ENCODE measurements at regions not wholly inside any gene's neighbourhood (a gene's known extent, or its start where the extent isn't known, plus 50 kb on each side); places are given as distances from the start of the nearest gene placed in this dataset.
"Not testable (repeated sequence)": the region's sequence is repeated elsewhere in the genome, so short reads cannot be mapped to it uniquely, and the experiment has no call there.

DNA sequence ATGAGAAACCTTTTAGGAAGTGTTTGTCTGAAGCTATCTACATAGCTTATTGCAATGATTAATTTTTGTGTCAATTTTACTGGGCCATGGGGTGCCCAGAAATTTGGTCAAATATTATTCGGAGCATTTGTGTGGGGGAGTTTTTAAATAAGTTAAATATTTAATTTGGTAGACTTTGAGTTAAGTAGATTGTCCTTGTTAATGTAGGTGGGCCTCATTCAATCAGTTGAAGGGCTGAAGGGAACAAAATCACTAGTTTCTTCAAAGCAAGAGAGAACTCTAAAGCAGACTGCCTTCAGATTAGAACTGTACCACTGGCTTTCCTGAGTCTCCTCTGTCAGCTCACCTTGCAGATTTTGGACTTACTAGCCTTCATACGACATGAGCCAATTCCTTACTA, 1008.6 kb upstream of the ADAMTS5 start:
- no peak for TF ChIP-seq CTCF (IDR thresholded peaks at IDR 0.05; ENCODE audit: insufficient read depth, low read depth, low read length, missing control alignments)
- DNase-seq (ENCODE audit: low read depth), result no peak

DNA sequence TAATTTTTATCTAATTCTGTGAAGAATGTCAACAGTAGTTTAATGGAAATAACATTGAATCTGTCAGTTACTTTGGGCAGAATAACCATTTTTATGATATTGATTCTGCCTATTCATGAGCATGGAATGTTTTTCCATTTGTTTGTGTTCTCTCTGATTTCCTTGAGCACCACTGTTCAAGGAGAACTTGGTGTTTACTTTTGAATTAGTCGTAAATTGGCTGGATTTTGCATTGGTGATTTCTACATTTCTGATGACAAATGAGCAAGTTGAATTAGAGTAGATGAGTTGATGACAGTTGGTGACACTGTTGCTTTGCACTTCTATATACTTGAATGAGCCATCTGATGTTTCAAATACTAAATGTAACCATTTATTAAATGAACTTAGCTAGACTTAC, 1007.3 kb upstream of the ADAMTS5 start:
- DNase-seq (ENCODE audit: low read depth); H3K4me3 ChIP-seq (ENCODE audit: low read length): not testable (repeated sequence)

More for the DNA sequence above, 1008.6 kb upstream of the ADAMTS5 start:
- no peak overlapping the region for H3K4me3 ChIP-seq (ENCODE audit: low read length)

DNA sequence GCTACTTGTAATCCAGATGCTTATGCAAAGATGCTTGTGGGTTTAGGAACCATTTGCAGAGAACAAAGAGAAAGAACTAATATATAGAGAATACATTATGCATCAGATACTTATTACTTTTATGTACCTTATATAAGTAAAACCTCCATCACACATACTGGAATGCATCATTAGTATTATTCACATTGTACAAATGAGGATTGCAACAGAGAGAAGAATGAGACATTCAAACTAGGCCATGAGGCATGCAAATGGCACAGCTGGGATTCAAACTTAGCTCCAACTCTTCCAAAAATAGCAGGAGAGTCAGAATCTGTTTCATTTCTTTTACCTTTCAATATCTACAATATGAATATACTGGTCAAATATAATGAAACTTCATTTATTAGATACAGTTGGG, 1001.4 kb upstream of the ADAMTS5 start:
- not testable (repeated sequence) for H3K4me3 ChIP-seq (ENCODE audit: low read length)
- DNase-seq (ENCODE audit: low read depth), result peak; percentile 48

DNA sequence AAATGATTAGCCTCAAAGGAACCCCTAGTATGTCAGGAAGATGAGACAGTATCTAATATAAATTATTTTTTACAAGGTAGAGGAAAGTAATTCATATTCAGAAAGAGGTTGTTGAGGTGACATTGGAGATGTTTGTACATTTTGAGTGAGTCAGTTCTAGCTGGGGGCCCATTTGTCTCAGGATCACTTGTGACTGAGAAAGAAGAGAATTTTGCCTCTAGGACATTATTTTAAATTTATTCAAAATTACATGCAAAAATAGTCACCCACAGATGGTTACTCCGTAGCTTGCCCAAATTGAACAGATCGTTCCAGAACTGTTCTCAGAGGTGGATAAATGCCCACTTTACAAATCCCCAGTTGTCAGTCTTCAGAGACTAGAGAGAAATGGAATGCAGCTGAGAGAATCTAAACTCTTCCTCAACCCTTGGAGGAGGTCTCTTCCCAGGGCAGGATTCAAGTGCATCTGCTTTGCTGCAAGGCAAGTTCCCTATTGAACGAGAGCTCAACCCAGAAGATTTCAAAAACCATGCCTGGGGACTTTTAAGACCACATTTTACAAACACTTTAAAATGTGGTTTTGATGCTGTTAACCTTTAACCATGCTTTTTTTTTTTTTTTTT, 987.8 kb upstream of the ADAMTS5 start:
- DNase-seq (ENCODE audit: low read depth), result no peak
- no peak for TF ChIP-seq CTCF (IDR thresholded peaks at IDR 0.05; ENCODE audit: insufficient read depth, low read depth, low read length, missing control alignments)
- no peak overlapping the region for H3K4me3 ChIP-seq (ENCODE audit: low read length)

DNA sequence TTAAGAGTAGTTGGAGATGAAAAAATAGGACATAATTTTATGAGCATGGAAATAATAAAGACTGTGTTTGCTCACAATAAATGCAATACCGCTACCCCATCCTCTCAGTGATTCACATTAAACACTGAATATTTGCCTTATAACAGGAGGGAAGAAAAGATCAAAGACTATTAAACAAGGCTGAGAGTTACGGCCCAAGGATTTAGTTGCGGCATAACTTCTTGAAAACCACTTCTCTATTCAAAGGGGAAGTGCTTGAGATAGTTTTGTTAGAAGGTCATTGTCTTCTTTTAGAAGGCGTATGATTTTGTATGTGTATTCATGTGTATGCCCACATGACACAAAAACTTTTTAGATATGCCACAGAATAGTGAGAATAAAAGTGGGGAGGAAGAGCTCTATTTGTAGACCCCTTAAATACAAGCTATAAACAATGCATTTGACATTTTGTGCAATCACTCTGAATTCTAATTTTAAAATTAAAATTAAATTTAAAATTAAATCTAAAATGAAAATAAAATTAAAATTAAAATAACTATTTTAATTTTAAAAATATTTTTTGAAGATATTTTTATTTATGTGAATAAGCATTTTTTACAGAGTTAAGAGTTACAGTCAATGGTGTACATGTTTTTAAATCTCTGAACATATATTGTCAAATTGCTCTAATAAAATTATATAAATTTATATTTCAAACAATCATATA, 986.6 kb upstream of the ADAMTS5 start:
- no peak overlapping the region for H3K4me3 ChIP-seq (ENCODE audit: low read length)
- DNase-seq (ENCODE audit: low read depth), result no peak
- no peak for TF ChIP-seq CTCF (IDR thresholded peaks at IDR 0.05; ENCODE audit: insufficient read depth, low read depth, low read length, missing control alignments)

- not testable (repeated sequence) for H3K4me3 ChIP-seq (ENCODE audit: low read length); DNase-seq (ENCODE audit: low read depth)
These were observed 982.2 kb upstream of the ADAMTS5 start for GRCh38 chr21:27949093-27949492.

GRCh38 chr21:27930108-27930767, 963.4 kb upstream of the ADAMTS5 start:
- DNase-seq (ENCODE audit: low read depth); H3K4me3 ChIP-seq (ENCODE audit: low read length): not testable (repeated sequence)

GRCh38 chr21:27929179-27929578, 962.3 kb upstream of the ADAMTS5 start:
- H3K4me3 ChIP-seq (ENCODE audit: low read length); DNase-seq (ENCODE audit: low read depth): not testable (repeated sequence)

DNA sequence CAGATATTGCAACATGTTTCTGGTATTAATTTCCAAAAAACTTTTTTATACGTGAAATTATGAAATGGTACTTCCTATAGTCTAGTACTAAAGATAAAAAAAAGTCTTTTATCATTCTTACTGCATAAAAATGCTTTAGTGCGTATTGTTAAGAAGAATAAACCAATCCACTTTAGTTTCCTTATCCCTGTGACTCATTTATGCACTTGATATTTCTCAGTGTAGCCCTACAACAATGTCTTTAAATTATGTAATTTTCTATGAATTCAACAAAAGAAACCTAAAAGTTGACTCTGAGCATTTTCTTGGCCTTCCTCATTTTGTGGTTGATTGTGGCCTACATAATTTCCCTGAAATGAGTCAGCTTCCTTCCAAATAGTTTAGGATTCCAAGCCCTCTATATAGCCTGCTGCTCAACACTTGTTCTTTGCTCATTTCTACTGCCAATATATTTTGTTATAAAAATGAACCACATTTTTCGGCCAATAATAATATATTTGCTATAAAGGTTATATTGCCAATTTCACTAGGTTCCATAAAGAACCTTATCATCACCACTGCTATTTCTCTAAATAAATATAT, 961.7 kb upstream of the ADAMTS5 start:
- DNase-seq (ENCODE audit: low read depth), result peak; percentile 58
- H3K4me3 ChIP-seq (ENCODE audit: low read length), result not testable (repeated sequence)

DNA sequence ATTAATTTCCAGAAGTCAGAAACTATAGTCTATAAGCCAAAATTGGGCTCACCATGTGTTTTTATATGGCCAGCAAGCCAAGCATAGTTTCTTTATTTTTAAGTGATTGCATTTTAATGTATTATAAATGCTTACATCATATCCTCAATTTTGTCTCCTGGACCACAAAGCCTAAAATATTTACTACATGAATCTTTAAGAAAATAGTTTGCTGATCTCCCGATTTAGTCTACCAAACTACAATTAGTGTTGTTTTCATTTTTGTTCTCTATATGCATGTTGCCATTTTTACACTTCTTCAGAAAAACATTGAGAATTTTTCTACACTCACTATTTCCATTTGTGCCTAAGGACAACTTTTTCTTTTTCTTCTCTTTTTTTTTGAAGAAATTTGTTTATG, 954.5 kb upstream of the ADAMTS5 start:
- not testable (repeated sequence) for DNase-seq (ENCODE audit: low read depth)

DNA sequence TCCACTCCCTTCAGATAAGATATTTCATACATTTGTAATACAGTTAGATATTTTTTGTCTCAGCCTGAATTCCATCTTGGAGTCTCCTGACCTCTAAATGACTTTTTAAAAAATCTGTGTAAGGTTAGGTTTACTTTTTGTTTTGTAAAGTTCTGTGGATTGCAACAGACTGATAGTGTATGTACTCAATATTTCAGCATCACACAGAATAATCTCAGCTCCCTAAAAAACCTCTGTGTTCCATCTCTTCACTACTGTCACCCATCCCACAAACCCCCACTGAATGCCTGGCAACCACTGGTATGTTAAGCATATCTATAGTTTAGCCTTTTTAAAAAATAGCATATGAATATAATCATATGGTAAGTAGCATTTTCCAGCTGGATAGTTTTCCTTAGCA, 951.1 kb upstream of the ADAMTS5 start:
- DNase-seq (ENCODE audit: low read depth); H3K4me3 ChIP-seq (ENCODE audit: low read length): not testable (repeated sequence)

More for the DNA sequence above, 954.5 kb upstream of the ADAMTS5 start:
- not testable (repeated sequence) for H3K4me3 ChIP-seq (ENCODE audit: low read length)

GRCh38 chr21:27916326-27916725, 949.4 kb upstream of the ADAMTS5 start:
- peak; percentile 38 for DNase-seq (ENCODE audit: low read depth)
- H3K4me3 ChIP-seq (ENCODE audit: low read length), result not testable (repeated sequence)

DNA sequence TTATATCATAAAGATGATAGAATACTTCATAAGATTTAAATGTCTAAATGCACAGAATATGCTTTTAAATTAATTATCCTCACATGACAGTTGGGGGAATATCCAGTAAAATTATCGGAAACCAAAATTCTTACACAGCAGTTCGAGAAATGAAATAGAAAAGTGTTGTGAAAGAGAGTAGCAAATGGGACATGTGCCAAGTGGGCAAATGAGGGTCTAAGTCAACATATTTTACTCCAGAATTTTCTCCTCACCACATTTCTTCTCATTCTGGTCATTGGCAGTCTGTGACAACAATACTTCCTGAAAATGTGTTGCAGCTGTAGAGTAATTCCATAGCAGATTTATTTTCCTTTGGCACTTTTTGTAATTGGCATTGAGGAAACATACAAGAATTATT, 945.2 kb upstream of the ADAMTS5 start:
- not testable (repeated sequence) for H3K4me3 ChIP-seq (ENCODE audit: low read length); DNase-seq (ENCODE audit: low read depth)

DNA sequence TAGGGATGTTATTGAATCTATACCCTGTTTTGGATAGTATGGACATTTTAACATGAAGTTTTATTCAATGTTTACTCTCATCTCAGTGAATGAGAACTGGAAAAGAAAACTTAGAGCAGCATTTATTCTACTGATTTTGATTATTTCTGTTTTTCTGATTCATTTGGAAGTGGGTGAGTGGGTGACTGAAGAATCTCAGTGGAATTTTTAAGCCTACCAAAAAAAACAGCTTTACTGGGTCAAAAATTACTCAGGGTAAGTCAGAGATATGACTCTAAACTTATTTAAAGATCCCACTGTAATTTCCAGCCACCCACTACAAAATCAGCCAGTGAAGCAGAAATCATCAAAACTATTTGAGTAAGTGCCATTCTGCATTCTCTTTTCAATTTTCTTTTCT, 942.6 kb upstream of the ADAMTS5 start:
- DNase-seq (ENCODE audit: low read depth); H3K4me3 ChIP-seq (ENCODE audit: low read length): not testable (repeated sequence)

DNA sequence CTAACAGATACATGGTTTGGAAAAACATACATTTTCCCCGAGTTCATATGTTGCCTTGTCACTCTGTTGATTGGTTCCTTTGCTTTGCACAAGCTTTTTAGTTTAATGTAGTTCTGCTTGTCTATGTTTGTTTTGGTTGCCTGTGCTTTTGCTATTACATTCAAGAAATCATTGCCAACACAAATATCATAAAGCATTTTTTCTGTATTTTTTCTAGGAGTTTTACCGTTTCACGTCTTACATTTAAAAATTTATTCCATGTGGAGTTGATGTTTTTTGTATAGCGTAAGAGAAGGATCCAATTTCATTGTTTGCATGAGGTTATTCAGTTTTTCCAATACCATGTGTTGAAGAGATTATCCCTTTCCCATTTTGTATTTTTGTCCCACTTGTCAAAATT, 941.9 kb upstream of the ADAMTS5 start:
- DNase-seq (ENCODE audit: low read depth); H3K4me3 ChIP-seq (ENCODE audit: low read length): not testable (repeated sequence)

GRCh38 chr21:27902904-27903303, 936.0 kb upstream of the ADAMTS5 start:
- DNase-seq (ENCODE audit: low read depth); H3K4me3 ChIP-seq (ENCODE audit: low read length): not testable (repeated sequence)
